PFSK-1 (cell line): ENCODE measurements at regions not wholly inside any gene's neighbourhood (a gene's known extent, or its start where the extent isn't known, plus 50 kb on each side); places are given as distances from the start of the nearest gene placed in this dataset.

Experiments
- FOXP2 ChIP-seq: optimal IDR thresholded peaks from 2 replicates; pipeline ENCODE3; 2011; ENCODE audit warnings: borderline replicate concordance, control low read depth, inconsistent platforms; ENCODE audit not compliant: insufficient read depth; ENCODE audit errors: extremely low read length, extremely low read depth
- POLR2AphosphoS5 ChIP-seq: IDR thresholded peaks from 2 replicates; pipeline ENCODE4 v1.6.1; 2012; ENCODE audit warnings: low read depth, mild to moderate bottlenecking, control low read depth, low read length, moderate library complexity
- SIN3A ChIP-seq: IDR thresholded peaks from 2 replicates; pipeline ENCODE4 v1.6.1; 2012; ENCODE audit warnings: mild to moderate bottlenecking, low read length, moderate library complexity, borderline replicate concordance; ENCODE audit not compliant: insufficient read depth
- TAF1 ChIP-seq: IDR thresholded peaks from 2 replicates; pipeline ENCODE4 v1.6.1; 2012; ENCODE audit warnings: low read length, control low read depth, borderline replicate concordance; ENCODE audit not compliant: insufficient read depth
- TF ChIP-seq, protein P1 (sequence below), 2 experiments: IDR thresholded peaks; 2 replicates each; pipeline versions ENCODE4 v1.6.1 to v1.8.0; 2011 to 2012; ENCODE audit warnings: low read depth in 2 of 2, low read length in 2 of 2, control low read depth in 1 of 2, inconsistent platforms in 1 of 2, mild to moderate bottlenecking in 1 of 2, moderate library complexity in 1 of 2; ENCODE audit not compliant: insufficient read depth in 1 of 2

GRCh38 chr5:93352186-93352585 lies 228.8 kb downstream of the NR2F1-AS1 start:
- TF ChIP-seq, protein P1, sequence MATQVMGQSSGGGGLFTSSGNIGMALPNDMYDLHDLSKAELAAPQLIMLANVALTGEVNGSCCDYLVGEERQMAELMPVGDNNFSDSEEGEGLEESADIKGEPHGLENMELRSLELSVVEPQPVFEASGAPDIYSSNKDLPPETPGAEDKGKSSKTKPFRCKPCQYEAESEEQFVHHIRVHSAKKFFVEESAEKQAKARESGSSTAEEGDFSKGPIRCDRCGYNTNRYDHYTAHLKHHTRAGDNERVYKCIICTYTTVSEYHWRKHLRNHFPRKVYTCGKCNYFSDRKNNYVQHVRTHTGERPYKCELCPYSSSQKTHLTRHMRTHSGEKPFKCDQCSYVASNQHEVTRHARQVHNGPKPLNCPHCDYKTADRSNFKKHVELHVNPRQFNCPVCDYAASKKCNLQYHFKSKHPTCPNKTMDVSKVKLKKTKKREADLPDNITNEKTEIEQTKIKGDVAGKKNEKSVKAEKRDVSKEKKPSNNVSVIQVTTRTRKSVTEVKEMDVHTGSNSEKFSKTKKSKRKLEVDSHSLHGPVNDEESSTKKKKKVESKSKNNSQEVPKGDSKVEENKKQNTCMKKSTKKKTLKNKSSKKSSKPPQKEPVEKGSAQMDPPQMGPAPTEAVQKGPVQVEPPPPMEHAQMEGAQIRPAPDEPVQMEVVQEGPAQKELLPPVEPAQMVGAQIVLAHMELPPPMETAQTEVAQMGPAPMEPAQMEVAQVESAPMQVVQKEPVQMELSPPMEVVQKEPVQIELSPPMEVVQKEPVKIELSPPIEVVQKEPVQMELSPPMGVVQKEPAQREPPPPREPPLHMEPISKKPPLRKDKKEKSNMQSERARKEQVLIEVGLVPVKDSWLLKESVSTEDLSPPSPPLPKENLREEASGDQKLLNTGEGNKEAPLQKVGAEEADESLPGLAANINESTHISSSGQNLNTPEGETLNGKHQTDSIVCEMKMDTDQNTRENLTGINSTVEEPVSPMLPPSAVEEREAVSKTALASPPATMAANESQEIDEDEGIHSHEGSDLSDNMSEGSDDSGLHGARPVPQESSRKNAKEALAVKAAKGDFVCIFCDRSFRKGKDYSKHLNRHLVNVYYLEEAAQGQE (IDR thresholded peaks at IDR 0.05; ENCODE audit: insufficient read depth in 1 of 2, low read depth in 2 of 2, low read length in 2 of 2): no peak
- no peak for TF ChIP-seq FOXP2
- TF ChIP-seq POLR2AphosphoS5: no peak
- TF ChIP-seq TAF1: no peak
- no peak for TF ChIP-seq SIN3A

DNA sequence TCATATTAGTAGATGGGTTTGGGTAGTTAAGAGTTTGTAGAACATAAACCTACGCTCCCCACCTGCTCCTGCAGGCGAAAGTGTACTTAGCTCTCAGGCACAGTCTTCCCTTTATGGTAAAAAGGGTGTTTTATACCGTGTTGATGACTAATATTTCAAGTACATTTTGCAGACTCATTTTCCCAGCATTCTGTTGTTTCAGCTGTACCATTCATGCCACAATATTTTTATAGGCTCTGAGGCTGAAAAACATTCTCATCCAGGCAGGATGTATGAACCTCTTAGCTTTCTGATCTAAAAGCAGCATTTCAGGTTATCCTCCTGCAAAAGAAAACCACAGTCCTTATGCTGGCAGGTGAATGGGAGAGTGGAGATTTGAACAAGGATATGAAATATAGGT lies 231.4 kb downstream of the NR2F1-AS1 start:
- TF ChIP-seq, protein P1 (IDR thresholded peaks at IDR 0.05; ENCODE audit: insufficient read depth in 1 of 2, low read depth in 2 of 2, low read length in 2 of 2): no peak
- TF ChIP-seq POLR2AphosphoS5: no peak
- TF ChIP-seq SIN3A: no peak
- TF ChIP-seq TAF1: no peak
- no peak for TF ChIP-seq FOXP2

DNA sequence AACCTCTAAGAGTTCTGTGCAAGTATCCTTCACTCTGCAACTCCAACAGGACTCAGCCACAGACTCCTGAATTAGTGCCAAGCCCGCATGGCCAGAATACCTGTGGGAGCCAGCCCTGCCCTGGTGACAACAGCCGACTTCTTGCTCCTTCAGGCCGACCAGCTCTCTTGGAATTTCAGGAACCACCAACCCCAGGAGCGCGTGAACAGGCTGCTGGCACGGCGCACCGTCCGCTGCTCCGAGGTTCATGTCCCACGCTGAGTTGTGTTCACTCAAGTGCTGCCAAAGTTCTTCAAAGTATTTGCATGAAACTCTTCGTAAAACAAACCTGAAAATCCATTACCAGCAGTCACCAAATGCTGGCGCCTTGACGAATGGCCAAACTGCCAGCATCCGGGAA lies 232.8 kb downstream of the NR2F1-AS1 start:
- TF ChIP-seq SIN3A: no peak

DNA sequence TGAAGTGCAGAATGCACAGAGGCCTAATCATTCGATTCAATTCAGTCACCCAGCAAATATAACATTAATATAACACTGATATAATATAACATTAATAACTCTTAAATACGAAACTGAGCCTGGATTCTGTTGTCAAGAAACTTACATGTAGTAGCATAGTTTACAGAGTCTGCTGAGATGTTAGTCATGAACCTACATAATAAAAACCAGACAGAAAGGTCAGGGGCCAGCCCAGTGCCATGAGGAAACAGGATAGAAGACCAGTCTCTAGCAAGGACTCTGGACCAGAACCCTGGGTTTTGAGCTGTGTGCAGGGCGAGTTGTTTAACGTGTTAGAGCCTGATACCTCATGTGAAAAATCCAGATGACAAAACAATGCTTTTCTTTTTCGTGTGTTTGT lies 234.7 kb downstream of the NR2F1-AS1 start:
- TF ChIP-seq SIN3A (no peak), POLR2AphosphoS5 (no peak), FOXP2 (no peak), TAF1 (no peak)
- TF ChIP-seq, protein P1 (IDR thresholded peaks at IDR 0.05; ENCODE audit: insufficient read depth in 1 of 2, low read depth in 2 of 2, low read length in 2 of 2): no peak

- TF ChIP-seq TAF1 (no peak), POLR2AphosphoS5 (no peak), FOXP2 (no peak), SIN3A (no peak)
- TF ChIP-seq, protein P1 (IDR thresholded peaks at IDR 0.05; ENCODE audit: insufficient read depth in 1 of 2, low read depth in 2 of 2, low read length in 2 of 2): no peak
These were observed 237.4 kb downstream of the NR2F1-AS1 start for GRCh38 chr5:93343570-93343969.

DNA sequence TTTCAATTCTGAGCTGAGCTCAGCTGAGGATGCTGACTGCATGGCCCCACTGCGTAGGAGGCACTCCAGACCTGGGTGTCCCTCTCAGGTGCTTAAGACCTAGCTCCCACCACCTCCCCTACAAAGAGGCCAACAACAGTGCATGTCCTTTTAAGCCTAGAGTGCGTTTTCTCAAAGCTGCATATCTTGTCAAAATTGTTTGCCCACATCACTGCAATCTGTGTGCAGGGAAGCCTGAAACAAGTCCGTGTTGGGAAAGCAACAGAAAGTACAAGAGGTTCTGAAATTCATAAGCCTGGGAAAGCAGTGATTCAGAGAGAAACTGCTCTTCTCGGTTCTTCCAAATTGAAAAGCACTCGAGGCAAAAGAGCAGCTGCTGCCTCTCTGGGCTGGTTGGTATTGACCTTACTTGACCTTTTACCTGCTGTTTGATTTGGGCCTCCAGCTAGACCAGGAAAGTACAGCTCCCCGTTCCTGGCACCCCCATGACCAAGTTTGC lies 238.4 kb downstream of the NR2F1-AS1 start:
- TF ChIP-seq POLR2AphosphoS5 (no peak), SIN3A (no peak), FOXP2 (no peak), TAF1 (no peak)
- TF ChIP-seq, protein P1 (IDR thresholded peaks at IDR 0.05; ENCODE audit: insufficient read depth in 1 of 2, low read depth in 2 of 2, low read length in 2 of 2): no peak
